ENCODE measurements at regions not wholly inside any gene's neighbourhood (a gene's known extent, or its start where the extent isn't known, plus 50 kb on each side); places are given as distances from the start of the nearest gene placed in this dataset.

DNA sequence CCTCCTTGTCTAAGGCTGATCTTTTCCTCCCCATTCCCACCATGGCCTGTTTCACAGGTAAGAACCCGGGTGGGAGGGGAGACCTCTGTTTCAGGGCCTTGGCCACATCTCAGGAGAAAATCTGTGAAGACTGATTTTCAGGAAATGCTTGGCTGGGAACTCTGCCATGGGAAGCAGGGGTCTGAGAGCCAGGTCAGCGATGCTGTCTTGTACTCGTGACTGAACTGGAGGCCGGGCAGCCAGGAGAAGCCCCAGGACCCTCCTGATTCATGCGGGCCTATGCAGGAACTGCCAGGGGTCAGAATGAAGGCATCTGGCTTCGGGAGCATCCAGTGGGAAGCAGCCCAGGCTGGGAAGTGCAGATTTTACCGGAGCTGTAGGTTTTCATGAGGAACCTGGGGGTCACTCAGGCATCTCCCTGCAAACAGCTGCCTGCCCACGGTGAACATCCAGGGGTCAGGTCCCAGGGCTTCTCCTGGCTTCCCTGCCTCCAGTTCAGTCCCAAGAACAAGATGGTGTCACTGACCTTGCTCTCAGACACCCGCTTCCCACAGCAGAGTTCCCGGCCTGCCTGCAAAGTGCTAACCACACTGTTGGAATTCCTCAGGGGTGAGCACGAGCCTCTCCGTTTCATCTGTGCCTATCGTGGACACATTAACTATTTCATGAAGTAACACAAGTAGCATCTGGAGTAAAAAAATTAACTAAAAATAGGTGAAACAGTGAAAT lies 90.2 kb upstream of the SULF2 start:
- DNase-seq, result no peak

DNA sequence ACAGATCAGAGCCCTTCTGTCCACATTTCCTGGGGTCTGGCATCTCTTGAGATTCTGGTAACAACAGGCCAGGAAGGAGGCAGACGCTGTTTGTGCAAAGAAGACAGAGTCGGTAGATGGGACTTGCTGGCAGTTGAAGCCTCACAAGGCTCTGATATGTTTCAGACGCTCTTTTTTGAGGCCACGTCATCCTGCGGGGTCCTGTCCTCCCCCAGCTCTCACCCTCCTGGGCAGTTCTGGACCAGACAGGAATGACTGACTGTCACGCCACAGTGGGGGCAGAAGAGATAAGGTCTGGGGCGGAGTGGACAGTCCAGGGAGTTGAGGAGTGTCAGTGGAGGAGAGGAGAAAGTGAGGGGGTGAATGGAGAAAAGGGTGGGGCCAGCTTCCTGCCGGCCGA lies 87.1 kb upstream of the SULF2 start:
- DNase-seq, result no peak

DNA sequence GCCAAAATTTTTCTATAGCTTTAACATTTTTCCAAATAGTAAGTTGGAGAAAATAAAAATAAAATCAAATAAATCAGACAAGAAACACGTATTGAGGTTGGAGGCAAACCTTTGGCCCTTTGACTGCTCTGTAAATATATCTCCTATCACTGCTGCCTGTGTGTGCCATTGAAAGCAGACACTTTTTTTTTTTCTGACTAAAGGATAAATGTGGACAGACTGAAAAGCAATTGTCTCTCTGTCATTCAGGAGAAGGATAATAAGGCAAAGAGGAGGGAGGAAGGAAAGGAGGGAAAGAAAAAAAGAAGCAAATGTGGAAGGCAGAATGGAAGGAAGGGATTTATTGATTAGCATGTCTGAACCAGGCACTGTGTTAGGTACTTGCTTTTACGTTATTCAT lies 85.2 kb upstream of the SULF2 start:
- no peak for DNase-seq

DNA sequence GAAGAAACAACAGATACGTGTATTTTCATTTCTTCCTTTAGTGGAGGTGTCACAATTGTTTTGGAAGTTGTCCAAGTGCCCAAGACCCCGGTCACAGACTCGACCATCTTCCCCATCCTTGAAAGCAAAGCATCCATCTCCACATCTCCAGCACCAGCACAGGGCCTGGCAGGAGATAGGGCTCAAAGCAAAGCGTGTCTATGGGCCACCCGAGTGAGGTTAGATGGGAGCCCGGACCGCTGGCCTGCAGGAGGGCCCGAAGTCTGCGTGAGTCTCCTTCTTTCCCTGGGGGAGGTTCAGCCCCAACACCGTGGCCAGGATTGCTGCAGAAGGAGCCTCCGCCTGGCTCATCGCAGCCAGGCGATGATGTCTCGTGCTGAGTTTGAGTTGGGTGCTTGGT lies 83.5 kb upstream of the SULF2 start:
- no peak for DNase-seq

DNA sequence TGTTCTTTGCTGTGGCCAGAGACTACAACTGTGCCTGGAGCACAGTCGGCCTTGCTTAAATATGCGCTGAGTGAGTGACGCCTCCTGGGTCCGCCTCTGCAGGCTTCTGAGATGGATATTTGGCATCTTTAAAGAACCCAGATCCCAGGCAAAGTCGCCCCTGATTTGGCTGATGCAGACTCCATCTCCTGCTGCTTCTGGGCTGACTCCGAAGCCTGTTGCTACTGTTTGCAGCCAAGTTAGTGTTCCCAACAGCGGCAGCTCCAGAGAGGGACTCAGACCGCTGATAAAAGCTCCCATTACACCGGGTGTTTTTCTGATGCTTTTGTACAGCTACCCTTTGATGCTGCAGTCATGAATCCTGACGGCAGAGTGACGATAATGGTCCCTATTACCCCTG lies 83.0 kb upstream of the SULF2 start:
- no peak for DNase-seq

DNA sequence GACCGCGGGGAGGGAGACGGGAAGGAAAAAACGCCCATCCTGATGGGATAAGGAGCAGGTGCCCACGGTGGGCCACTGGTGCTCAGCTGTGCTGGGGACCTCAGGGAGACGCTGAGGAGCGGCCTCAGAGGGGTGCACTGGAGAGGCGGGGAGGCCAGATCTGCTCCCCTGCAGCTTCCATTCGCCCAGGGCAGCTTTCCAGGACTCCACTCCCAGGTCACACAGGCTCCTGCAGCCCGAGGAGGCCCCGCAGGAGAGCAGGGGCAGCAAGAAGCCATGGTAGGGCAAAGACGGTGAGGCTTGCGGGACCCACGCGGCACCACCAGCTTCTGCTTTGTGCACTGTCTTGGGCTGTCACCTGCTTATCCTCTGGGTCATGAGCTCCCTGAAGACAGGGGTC lies 82.5 kb upstream of the SULF2 start:
- no peak for DNase-seq

DNA sequence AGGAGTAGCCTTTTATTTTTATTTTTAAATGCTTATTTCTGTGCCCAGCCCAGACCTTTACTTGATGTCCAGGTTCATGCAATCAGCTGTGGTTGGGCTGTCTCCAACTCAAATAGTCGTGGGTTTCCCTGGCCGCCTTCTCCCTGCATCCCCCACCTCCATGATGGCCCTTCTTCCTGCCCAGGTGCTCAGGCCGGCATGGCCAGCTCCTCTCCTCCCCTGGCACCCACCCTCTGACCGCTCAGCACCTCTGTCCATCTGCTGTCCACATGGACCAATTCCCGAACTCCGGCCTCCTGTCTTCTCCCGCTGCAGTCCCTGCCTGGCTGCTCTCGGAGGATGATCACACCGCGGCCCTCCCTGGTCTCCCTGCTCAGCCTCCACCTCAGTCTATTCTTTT lies 81.2 kb upstream of the SULF2 start:
- DNase-seq, result no peak

DNA sequence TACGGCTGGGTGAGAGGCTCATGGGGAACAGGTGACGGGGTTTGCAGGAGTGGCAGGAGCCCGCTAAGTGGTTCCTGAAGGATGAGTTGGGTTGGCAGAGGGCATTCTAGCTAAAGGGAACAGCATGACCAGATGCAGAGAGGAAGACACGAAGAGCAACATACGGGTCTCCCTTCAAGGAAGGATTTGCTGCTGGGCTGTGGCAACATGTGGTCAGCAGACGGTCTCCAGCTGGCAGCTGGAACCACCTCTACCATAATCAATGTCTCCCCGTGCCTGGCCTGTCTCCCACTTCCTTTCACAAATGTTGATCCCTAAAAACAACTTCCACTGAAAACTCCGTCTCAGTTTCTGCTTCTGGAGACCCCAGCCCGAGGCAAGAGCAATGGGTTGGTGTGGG lies 80.6 kb upstream of the SULF2 start:
- DNase-seq, result no peak

DNA sequence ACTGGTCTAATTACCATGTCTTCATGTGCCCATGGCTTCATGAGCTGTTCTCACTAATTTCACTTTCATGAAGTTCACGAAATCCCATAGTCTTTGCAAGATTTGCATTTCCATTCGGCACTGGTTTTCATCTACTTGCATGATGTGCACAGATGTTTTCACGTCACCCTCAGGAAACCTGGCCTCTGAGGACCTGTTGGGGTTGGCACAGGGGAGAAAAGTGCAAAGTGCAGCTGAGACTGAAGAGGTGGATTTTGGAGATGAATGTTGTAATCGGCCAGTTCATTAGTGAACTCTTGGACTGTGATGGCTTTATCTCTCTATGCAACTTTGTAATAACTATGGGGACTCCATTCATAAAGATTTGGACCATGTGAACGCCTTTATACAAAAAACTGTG lies 80.2 kb upstream of the SULF2 start:
- DNase-seq, result no peak

DNA sequence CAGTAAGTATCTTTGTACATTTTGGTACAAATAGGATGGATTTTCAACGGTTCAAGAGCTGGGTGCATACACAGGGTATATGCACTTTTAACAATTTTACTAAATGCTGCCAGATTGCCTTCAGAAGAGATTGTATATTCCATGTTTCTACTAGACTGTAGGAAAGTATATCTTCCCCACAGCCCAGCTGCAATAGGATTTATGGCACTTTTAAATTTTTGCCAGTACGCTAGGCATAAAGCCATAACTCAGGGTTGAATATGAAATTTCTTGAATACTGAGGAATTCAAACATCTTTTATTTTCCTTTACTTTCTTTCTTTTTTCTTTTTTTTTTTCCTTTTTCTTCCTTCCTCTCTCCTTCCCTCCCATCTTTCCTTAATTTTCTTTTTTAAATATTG lies 78.7 kb upstream of the SULF2 start:
- no peak for DNase-seq

DNA sequence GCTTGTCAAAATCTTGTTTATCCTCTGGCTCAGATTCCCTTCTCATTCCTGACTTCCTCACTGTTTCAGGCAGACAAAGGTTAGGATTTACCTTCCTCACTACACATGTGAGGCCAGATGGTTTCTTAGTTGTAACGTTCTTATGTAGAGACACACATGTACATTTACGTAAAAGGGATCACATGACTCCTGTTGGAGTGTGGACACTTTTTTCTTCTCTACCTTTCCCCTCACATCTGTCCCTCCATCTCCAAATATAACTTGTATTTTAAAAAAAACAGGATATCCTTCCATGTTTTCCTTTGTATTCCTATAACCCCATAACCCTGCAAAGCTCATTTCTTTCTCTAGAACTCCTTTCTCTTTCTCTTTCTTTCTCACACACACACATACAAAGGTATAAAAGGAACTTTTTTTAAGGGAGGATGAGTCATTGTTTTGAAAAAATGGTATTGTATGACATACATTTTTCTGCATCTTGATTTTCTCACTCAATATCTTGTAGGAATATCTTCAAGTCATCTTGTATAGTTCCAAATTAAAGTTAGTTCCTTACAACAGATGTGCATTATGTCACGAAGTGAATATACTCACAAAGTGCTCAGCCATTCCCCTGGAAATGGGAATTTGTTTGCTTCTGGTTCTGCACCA lies 78.2 kb upstream of the SULF2 start:
- no peak for DNase-seq

DNA sequence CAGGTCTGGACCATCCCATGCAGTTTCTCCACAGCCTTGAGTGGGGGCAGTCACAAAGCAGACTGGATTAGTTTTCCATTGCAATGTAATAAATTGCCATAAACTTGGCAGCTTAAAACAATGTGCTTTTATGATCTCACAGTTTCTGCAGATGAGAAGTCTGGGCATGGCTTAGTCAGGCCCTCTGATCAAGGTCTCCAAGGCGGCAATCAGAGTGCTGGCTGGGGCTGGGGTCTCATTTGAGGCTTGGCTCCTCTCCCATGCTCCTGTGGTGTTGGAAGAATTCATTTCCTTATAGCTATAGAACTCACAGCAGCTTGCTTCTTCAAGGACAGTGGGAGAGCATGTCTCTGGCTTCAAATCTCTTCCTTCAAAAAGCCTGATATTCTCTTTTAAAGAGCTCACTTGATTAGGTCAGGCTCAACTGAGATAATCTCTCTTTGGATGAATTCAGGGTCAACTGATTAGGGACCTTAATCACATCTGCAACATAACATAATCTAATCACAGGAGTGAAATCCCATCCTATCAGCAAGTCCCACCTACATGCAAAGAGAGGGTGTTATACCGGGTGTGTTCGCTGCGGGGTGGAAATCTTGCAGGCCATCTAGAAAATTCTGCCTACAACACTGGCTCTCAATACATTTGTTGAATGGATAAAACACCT lies 77.4 kb upstream of the SULF2 start:
- no peak for DNase-seq

DNA sequence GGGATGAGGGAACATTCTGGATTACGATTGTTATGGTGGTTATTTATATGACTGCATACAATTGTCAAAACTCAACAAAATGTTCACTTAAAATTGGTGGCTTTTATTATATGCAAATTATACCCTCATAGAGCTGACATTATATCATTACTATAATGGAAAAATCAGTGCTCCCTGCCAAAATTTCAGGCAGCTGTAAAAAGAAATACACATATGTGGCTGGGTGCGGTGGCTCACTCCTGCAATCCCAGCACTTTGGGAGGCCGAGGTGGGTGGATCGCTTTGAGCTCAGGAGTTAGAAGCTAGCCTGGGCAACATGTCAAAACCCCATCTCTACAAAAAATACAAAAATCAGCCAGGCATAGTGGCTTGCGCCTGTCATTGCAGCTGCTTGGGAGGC lies 75.8 kb upstream of the SULF2 start:
- DNase-seq, result no peak

DNA sequence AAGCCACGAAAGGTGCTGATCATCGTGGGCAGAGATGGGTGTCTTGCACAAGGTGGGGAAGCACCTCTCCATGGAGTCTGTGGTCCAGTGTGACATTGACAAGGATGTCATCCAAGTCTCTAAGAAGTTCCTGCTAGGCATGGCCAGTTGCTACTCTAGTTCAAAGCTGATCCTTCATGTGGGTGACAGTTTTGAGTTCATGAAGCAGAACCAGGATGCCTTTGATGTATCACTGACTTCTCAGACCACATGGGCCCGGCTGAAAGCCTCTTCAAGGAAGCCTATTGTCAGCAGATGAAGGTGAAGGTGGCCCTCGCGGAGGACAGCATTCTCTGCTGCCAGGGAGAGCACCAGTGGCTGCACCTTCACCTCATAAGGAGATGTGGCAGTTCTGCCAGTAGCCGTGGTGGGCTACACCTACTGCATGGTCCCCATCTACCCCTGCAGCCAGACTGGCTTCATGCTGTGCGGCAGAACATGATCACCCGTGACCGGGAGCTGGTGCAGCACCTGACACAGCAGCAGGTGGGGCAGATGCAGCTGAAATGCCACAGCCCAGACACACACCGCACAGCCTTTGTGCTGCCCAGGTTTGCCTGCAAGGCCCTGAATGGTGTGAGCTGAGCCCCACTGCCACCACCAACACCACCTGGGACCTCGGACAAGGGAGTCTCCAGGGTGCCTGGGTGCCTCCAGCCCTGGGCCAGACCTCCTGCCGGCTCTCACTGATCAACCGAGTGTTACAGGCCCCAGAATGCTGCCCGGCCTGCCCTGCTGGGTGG lies 75.0 kb upstream of the SULF2 start:
- no peak for DNase-seq

DNA sequence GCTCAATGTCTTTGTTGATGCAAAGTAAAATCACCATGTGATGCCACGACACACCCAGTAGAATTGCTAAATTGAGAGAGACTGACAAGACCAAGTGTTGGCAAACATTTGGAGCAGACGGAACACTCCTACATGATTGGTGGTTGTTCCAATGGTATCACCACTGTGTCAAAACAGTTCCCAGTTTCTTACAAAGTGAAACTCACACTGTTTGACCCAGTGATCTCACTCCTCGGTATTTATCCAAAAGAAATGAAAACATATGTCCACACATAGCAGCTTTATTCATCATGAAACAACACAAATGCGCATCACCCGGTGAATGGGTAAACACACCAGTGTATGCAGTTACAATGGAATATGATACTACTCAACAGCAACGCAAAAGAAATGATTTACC lies 74.0 kb upstream of the SULF2 start:
- DNase-seq, result peak in 1 of 2 donors; percentile 10

DNA sequence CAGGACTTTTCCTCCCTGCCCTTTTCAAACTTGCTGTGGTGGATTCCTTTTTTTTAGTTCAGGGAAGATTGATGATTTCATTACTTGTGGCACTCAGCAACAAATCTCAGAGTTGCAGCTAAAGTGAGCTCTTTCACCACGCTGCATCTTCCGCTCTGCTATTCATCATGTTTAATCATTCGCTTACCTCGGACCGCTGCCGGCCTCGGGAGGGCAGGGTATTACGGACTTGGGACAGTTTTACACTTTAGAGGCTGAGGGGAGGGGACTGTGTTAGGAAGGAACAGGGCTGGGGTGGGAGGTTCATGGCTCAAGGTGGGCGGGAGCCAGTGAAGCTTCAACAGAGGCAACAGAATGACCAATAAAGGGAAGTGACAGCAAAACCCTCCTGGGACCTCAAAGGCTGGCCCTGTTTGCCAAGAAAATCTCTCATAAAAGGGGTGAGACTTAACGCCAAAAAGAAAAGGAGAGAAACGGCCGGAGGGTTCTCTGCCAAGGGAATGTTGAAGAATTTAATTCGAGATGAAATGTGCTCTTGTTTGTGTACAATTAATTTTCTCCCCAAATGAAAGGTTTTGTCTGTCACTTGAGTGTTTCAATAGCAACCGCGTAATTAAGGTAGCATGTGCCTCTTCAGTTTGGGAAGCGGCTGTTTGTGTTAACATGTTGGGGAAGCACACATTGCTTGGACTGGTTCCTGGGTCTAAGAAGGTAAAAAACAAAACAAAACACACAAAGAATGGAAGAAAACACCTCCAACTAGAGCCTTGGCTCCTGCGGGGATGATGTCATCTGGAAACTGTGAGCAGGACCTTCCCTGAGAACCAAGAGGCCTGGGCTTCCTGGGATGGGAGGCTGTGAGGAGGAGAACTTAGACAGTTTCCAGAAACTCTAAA lies 72.5 kb upstream of the SULF2 start:
- peak in 1 of 2 donors; percentile 8 for DNase-seq

DNA sequence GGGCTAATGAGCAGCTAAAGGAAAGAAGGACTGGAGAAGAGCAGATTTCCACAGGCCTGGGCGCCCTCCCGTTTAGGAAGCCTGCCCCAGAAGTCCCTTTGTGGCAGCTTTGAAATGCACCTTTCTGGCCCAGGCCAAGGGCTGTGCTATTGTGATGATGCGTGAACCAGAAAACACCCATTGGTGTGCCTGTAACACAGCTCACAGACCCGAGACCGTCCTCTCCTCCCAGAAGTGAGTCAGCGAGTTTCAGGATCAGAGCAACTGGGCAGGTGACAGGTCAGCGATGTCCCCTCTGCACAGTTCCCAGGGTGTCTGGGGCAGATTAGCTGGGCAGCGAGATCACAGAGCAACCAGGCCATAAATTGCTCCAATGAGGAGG lies 71.9 kb upstream of the SULF2 start:
- DNase-seq, result no peak

DNA sequence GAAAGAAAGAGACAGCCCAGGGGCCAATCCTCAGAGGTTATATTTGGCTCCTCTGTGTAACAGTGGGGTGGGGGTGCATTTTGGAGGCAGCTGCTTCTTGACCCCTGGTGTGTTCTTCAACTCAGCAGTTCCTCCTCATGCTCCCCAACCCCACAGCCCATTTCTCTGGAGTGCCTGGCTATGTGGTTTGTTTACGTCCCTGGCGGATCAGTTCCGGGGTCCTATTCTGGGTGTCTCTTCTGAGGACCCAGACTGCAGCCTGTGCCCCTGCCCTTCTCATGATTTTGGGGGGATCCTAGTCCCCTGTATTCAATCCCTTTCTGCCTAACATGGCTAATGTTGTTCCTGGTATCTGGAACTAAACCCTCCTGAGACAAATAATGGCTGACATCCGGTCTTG lies 70.5 kb upstream of the SULF2 start:
- no peak for DNase-seq

DNA sequence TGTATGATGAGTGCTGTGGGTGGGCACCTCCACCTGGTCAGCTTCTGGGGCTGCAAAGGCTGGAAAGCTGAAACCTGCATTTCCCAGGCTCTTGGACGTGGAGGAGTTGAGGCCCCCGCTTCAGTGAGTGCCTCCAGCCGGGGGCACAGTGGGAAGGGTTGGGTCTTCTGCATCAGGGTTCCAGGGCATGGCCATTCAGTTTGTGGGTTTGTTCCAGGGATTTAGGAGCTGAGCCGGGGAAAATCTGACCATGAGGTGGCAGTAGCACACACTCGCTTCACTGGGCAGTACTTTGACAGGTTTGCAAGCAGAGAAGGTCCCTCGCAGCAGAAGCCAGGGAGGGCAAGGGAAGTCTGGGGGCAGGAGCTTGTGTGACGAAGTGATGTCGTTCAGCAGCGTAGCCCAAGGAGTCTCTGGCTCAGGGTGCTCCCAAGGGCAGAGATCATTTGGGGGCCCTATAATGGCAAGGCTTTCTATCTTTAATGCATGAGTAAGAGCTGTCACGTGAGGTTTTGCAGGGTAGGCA lies 69.5 kb upstream of the SULF2 start:
- peak; percentile 14 to 26 for DNase-seq

DNA sequence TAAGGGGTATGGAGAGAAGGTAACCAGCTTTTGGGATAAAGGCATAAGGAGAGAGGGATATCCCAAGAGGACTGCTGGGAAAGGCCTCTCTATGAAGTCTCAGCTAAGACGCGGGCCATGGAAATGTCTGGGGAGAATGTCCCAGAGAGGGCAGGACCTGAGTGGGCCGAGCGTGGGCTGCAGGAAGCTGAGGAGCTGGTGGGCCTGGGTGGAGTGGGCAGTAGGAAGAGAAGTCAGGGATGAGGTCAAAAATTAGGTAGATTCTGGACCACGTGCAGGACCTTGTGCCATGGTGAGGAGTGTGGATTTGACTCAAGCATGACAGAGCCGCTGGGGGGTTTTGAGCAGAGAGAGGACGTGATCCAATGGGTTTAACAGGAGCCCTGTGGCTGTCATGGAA lies 66.5 kb upstream of the SULF2 start:
- DNase-seq, result no peak

DNA sequence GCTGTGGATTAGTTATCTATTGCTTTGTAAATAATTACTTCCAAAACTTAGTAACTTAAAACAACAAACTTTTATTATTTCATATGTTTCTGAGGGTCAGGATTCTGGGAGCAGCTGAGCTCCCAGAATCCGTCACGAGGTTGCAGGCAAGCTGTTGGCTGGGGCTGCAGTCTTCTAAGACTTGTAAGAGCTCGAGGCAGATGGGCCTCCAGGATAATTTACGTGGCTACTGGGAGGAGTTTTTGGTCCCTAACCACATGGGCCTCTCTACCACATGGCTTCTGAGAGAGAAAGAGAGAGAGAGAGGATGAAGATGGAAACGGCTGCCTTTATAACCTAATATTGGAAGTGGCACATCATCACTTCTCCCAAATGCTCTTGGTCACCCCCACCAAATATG lies 64.9 kb upstream of the SULF2 start:
- no peak for DNase-seq

DNA sequence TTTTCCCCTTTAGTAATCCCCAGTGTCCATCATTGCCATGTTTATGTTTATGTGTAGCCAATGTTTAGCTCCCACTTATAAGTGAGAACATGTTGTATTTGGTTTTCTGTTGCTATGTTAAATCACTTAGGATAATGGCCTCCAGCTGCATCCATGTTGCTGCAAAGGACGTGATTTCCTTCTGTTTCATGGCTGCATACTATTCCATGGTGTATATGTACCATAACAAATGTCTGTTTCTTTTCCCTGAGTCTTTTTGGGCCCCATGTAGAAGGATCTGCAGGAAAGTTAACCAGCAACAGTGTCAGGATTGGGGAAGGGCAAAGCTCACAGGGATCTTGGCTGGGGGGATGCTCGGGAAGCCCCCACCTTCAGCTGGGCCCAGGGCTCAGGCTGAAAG lies 64.3 kb upstream of the SULF2 start:
- no peak for DNase-seq

All from inflammatory macrophage treated with lipopolysaccharide for 1 hour (primary cell).